ENCODE measurements at regions not wholly inside any gene's neighbourhood (a gene's known extent, or its start where the extent isn't known, plus 50 kb on each side); places are given as distances from the start of the nearest gene placed in this dataset.

DNA sequence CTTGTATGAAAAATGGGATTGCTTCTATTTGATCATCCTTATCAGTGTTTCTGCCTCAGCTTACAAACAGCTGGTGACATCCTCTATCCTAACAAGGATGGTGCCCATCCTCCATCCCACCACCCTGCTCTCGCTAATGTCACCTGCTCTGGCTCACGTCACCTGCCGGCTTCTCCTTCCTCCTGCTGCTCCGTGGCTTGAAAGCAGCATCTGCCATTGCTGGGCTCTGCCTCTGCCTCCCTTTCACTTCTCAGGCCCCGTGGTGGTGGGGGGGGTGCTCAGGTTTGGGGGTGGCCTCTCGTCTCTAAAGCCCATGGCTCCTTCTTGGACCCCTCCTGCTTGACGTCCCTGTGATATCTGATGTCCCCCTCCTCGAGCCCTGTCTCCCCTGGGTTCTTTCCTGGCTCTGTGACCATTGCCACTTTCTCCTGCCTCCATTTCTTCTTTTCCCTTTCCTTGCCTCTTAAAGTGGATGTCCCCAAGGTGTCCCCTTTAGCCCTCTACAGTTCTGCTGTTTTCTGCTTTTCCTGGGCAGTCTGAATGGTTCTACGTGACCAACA lies 135.5 kb upstream of the ERRFI1 start:
- TF ChIP-seq, protein P1, sequence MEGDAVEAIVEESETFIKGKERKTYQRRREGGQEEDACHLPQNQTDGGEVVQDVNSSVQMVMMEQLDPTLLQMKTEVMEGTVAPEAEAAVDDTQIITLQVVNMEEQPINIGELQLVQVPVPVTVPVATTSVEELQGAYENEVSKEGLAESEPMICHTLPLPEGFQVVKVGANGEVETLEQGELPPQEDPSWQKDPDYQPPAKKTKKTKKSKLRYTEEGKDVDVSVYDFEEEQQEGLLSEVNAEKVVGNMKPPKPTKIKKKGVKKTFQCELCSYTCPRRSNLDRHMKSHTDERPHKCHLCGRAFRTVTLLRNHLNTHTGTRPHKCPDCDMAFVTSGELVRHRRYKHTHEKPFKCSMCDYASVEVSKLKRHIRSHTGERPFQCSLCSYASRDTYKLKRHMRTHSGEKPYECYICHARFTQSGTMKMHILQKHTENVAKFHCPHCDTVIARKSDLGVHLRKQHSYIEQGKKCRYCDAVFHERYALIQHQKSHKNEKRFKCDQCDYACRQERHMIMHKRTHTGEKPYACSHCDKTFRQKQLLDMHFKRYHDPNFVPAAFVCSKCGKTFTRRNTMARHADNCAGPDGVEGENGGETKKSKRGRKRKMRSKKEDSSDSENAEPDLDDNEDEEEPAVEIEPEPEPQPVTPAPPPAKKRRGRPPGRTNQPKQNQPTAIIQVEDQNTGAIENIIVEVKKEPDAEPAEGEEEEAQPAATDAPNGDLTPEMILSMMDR (IDR thresholded peaks at IDR 0.05 in 8 of 11, conservative IDR thresholded peaks at IDR 0.05 in 3 of 11) = no peak
- TF ChIP-seq POLR2A (IDR thresholded peaks at IDR 0.05) (no peak), POLR2AphosphoS5 (IDR thresholded peaks at IDR 0.05) (no peak)

Data from spleen (tissue), 7 donors.